ENCODE measurements at regions not wholly inside any gene's neighbourhood (a gene's known extent, or its start where the extent isn't known, plus 50 kb on each side); places are given as distances from the start of the nearest gene placed in this dataset.

- Mint-ChIP-seq H3K4me1 (peaks cover 0 to 9% of the 10 kb centered on the region in 2 experiments; a peak in 3 of 4 replicates), H3K27me3 (ENCODE audit: low read depth) (no peaks in the 10 kb centered on the region), H3K27ac (no peak overlapping the region), H3K36me3 (ENCODE audit: insufficient read depth in 1 of 3, low read depth in 3 of 3) (peaks cover 0 to 16% (median 3%) of the 10 kb centered on the region in 3 experiments; a peak in 5 of 7 replicates), H3K9me3 (peaks cover 13% of the 10 kb centered on the region in 2 experiments), H3K4me3 (no peak overlapping the region)
- H3K9me3 ChIP-seq (ENCODE audit: control insufficient read depth, low read depth, low read length), result no peaks in the 10 kb centered on the region
- H3K56ac ChIP-seq (ENCODE audit: insufficient read length, low read depth, low read length), result no peak overlapping the region
- H3T11ph ChIP-seq (ENCODE audit: low read length), result no peak overlapping the region
- no peak overlapping the region for H3K4ac ChIP-seq (ENCODE audit: low read depth, low read length)
- no peak overlapping the region for H2BK20ac ChIP-seq (ENCODE audit: low read depth, low read length, poor library complexity, severe bottlenecking)
- no peak overlapping the region for H2BK5ac ChIP-seq (ENCODE audit: insufficient read length, low read length)
- H4K5ac ChIP-seq (ENCODE audit: insufficient read length, low read depth, low read length), result no peak overlapping the region
- no peak overlapping the region for H3K27ac ChIP-seq (ENCODE audit: insufficient read length, low read depth, low read length)
- no peaks in the 10 kb centered on the region for H3K4me1 ChIP-seq (ENCODE audit: insufficient read depth, low read length)
- H3K27me3 ChIP-seq (ENCODE audit: insufficient read depth, low read length), result no peaks in the 10 kb centered on the region
- H3K23ac ChIP-seq (ENCODE audit: insufficient read length, low read depth, low read length), result no peak overlapping the region
- no peak overlapping the region for H3K14ac ChIP-seq (ENCODE audit: insufficient read depth, low read length)
- H4K20me1 ChIP-seq (ENCODE audit: control insufficient read depth, insufficient read depth, insufficient read length), result no peaks in the 10 kb centered on the region
- no peak overlapping the region for H2AFZ ChIP-seq (ENCODE audit: low read length)
- H3K79me2 ChIP-seq (ENCODE audit: insufficient read depth, low read length), result no peaks in the 10 kb centered on the region
- H3K79me1 ChIP-seq (ENCODE audit: insufficient read depth, low read depth, low read length, poor library complexity, severe bottlenecking), result no peaks in the 10 kb centered on the region
- H3K23me2 ChIP-seq (ENCODE audit: insufficient read length, low read depth, low read length, poor library complexity, severe bottlenecking), result no peaks in the 10 kb centered on the region
- no peak overlapping the region for H2BK15ac ChIP-seq (ENCODE audit: low read depth, low read length)
- H3K18ac ChIP-seq (ENCODE audit: insufficient read length, low read depth, low read length), result no peak overlapping the region
- no peak overlapping the region for H2BK12ac ChIP-seq (ENCODE audit: insufficient read length, low read depth, low read length)
- WGBS (ENCODE audit: extremely low coverage, insufficient read length, low lambda C conversion rate), result no CpG with 5 or more reads among the region's 2 CpGs
- no peak overlapping the region for H4K91ac ChIP-seq (ENCODE audit: insufficient read length, low read depth, low read length)
- H2BK120ac ChIP-seq (ENCODE audit: low read depth, low read length, poor library complexity, severe bottlenecking), result no peak overlapping the region
- DNase-seq, result no peak
- H2AK5ac ChIP-seq (ENCODE audit: insufficient read length, low read length), result no peak overlapping the region
- no peak overlapping the region for H3K9ac ChIP-seq (ENCODE audit: extremely low read depth, insufficient read length, low read length)
- TF ChIP-seq CTCF (conservative IDR thresholded peaks at IDR 0.05), result no peak
- no peak overlapping the region for H4K8ac ChIP-seq (replicated peaks; ENCODE audit: insufficient read length, low read depth, low read length)
- no peak overlapping the region for H3K4me2 ChIP-seq (ENCODE audit: insufficient read depth, insufficient read length, low read length)
Measured at GRCh38 chr2:138950486-138950885, 170.3 kb upstream of the NXPH2 start.
